WTC11 (cell line): ENCODE measurements at regions not wholly inside any gene's neighbourhood (a gene's known extent, or its start where the extent isn't known, plus 50 kb on each side); places are given as distances from the start of the nearest gene placed in this dataset.

ENCODE experiments used
- ATF1 ChIP-seq: sonication (generic); formaldehyde crosslinking; IDR thresholded peaks from 2 replicates; pipeline ENCODE4 v1.8.1; 2023; ENCODE audit warnings: mild to moderate bottlenecking, moderate library complexity, missing genetic modification reagents
- NFYB ChIP-seq: sonication (generic); formaldehyde crosslinking; conservative IDR thresholded peaks from 2 replicates; pipeline ENCODE4 v1.8.0; 2022; ENCODE audit warnings: low read depth, missing genetic modification reagents
- TF ChIP-seq, protein P1 (sequence below): sonication (generic); formaldehyde crosslinking; IDR thresholded peaks from 2 replicates; pipeline ENCODE4 v1.8.1; 2023; ENCODE audit warnings: mild to moderate bottlenecking, missing genetic modification reagents, borderline replicate concordance
- TF ChIP-seq, protein P2 (sequence below): sonication (generic); formaldehyde crosslinking; IDR thresholded peaks from 2 replicates; pipeline ENCODE4 v1.8.0; 2022; ENCODE audit warnings: mild to moderate bottlenecking, missing genetic modification reagents
- TF ChIP-seq, protein P3 (sequence below): sonication (generic); formaldehyde crosslinking; IDR thresholded peaks from 2 replicates; pipeline ENCODE4 v1.8.1; 2022; ENCODE audit warnings: mild to moderate bottlenecking, moderate library complexity, missing genetic modification reagents

GRCh38 chr12:115898670-115899069 lies 378.8 kb downstream of the MED13L start:
- TF ChIP-seq NFYB (CRISPR knock-in tag) (no peak), ATF1 (CRISPR knock-in tag) (no peak)
- TF ChIP-seq, protein P1, sequence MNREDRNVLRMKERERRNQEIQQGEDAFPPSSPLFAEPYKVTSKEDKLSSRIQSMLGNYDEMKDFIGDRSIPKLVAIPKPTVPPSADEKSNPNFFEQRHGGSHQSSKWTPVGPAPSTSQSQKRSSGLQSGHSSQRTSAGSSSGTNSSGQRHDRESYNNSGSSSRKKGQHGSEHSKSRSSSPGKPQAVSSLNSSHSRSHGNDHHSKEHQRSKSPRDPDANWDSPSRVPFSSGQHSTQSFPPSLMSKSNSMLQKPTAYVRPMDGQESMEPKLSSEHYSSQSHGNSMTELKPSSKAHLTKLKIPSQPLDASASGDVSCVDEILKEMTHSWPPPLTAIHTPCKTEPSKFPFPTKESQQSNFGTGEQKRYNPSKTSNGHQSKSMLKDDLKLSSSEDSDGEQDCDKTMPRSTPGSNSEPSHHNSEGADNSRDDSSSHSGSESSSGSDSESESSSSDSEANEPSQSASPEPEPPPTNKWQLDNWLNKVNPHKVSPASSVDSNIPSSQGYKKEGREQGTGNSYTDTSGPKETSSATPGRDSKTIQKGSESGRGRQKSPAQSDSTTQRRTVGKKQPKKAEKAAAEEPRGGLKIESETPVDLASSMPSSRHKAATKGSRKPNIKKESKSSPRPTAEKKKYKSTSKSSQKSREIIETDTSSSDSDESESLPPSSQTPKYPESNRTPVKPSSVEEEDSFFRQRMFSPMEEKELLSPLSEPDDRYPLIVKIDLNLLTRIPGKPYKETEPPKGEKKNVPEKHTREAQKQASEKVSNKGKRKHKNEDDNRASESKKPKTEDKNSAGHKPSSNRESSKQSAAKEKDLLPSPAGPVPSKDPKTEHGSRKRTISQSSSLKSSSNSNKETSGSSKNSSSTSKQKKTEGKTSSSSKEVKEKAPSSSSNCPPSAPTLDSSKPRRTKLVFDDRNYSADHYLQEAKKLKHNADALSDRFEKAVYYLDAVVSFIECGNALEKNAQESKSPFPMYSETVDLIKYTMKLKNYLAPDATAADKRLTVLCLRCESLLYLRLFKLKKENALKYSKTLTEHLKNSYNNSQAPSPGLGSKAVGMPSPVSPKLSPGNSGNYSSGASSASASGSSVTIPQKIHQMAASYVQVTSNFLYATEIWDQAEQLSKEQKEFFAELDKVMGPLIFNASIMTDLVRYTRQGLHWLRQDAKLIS (CRISPR knock-in tag) = no peak
- TF ChIP-seq, protein P2, sequence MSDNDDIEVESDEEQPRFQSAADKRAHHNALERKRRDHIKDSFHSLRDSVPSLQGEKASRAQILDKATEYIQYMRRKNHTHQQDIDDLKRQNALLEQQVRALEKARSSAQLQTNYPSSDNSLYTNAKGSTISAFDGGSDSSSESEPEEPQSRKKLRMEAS (CRISPR knock-in tag) = no peak
- TF ChIP-seq, protein P3, sequence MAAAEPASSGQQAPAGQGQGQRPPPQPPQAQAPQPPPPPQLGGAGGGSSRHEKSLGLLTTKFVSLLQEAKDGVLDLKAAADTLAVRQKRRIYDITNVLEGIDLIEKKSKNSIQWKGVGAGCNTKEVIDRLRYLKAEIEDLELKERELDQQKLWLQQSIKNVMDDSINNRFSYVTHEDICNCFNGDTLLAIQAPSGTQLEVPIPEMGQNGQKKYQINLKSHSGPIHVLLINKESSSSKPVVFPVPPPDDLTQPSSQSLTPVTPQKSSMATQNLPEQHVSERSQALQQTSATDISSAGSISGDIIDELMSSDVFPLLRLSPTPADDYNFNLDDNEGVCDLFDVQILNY (CRISPR knock-in tag) = no peak
